Neuronal stem cell (in vitro differentiated cells): ENCODE measurements at regions not wholly inside any gene's neighbourhood (a gene's known extent, or its start where the extent isn't known, plus 50 kb on each side); places are given as distances from the start of the nearest gene placed in this dataset.

Source experiments
- DNase-seq: peaks from one replicate; pipeline ENCODE4 v3.0.0-alpha.2; 2013; ENCODE audit warnings: low spot score
- H2AFZ ChIP-seq: one replicate; pipeline ENCODE4 v1.6.1; 2013; ENCODE audit warnings: mild to moderate bottlenecking, low read length, inconsistent platforms
- H2AK5ac ChIP-seq: 2 replicates; pipeline ENCODE4 v1.6.1; 2013; ENCODE audit warnings: low read depth, mild to moderate bottlenecking, inconsistent platforms, low read length, moderate library complexity, mixed read lengths
- H2BK120ac ChIP-seq: 2 replicates; pipeline ENCODE4 v1.6.1; 2013; ENCODE audit warnings: low read depth, mild to moderate bottlenecking, inconsistent platforms, low read length, moderate library complexity, mixed read lengths
- H2BK12ac ChIP-seq: one replicate; pipeline ENCODE4 v1.6.1; 2013; ENCODE audit warnings: low read length, inconsistent platforms
- H2BK15ac ChIP-seq: 2 replicates; pipeline ENCODE4 v1.6.1; 2013; ENCODE audit warnings: mild to moderate bottlenecking, low read length, inconsistent platforms, mixed read lengths
- H2BK5ac ChIP-seq: one replicate; pipeline ENCODE4 v1.6.1; 2013; ENCODE audit warnings: inconsistent platforms, mild to moderate bottlenecking, low read length, moderate library complexity
- H3K14ac ChIP-seq: one replicate; pipeline ENCODE4 v1.6.1; 2013; ENCODE audit warnings: low read length, inconsistent platforms
- H3K18ac ChIP-seq: 2 replicates; pipeline ENCODE4 v1.6.1; 2013; ENCODE audit warnings: low read length, inconsistent platforms
- H3K23ac ChIP-seq: 2 replicates; pipeline ENCODE4 v1.6.1; 2013; ENCODE audit warnings: low read depth, mild to moderate bottlenecking, mixed read lengths, low read length, inconsistent platforms; ENCODE audit not compliant: poor library complexity
- H3K27ac ChIP-seq: replicated peaks from 3 replicates; pipeline ENCODE4 v1.5.1; 2013; ENCODE audit warnings: low read length, inconsistent platforms
- H3K27me3 ChIP-seq, 3 experiments: 2 replicates each; pipeline ENCODE4 v1.6.1; 2013; ENCODE audit warnings: low read length in 3 of 3, mild to moderate bottlenecking in 2 of 3, inconsistent platforms in 1 of 3, low read depth in 1 of 3, mixed read lengths in 1 of 3, moderate library complexity in 1 of 3; ENCODE audit not compliant: control insufficient read depth in 3 of 3, insufficient read depth in 3 of 3
- H3K36me3 ChIP-seq, 2 donors: replicated peaks in 1 of 2; 2 replicates each; pipeline ENCODE4 v1.6.1; 2013; ENCODE audit warnings: low read length in 2 of 2; ENCODE audit not compliant: control insufficient read depth in 2 of 2, insufficient read depth in 2 of 2
- H3K4ac ChIP-seq: 2 replicates; pipeline ENCODE4 v1.6.1; 2013; ENCODE audit warnings: inconsistent platforms, mild to moderate bottlenecking, low read length, moderate library complexity
- H3K4me1 ChIP-seq, 2 donors: 1 replicate in 1 of 2; 2 replicates in 1 of 2; pipeline ENCODE4 v1.6.1; 2013; ENCODE audit warnings: low read length in 2 of 2, low read depth in 1 of 2; ENCODE audit not compliant: control insufficient read depth in 2 of 2, insufficient read depth in 1 of 2
- H3K4me2 ChIP-seq: one replicate; pipeline ENCODE4 v1.6.1; 2013; ENCODE audit warnings: mild to moderate bottlenecking, low read length, inconsistent platforms; ENCODE audit not compliant: insufficient read depth, poor library complexity, severe bottlenecking
- H3K4me3 ChIP-seq, 2 donors: 2 replicates each; pipeline ENCODE4 v1.5.1; 2013; ENCODE audit warnings: low read length in 2 of 2, mild to moderate bottlenecking in 2 of 2, inconsistent platforms in 1 of 2, moderate library complexity in 1 of 2
- H3K79me1 ChIP-seq: one replicate; pipeline ENCODE4 v1.6.1; 2013; ENCODE audit warnings: low read depth, mild to moderate bottlenecking, inconsistent platforms, low read length, moderate library complexity
- H3K9ac ChIP-seq: one replicate; pipeline ENCODE4 v1.6.1; 2013; ENCODE audit warnings: mild to moderate bottlenecking, low read depth, low read length, inconsistent platforms; ENCODE audit not compliant: poor library complexity
- H3K9me3 ChIP-seq, 2 donors: replicated peaks in 1 of 2; 2 replicates each; pipeline versions ENCODE3 to v1.6.1; 2013; ENCODE audit warnings: low read length in 2 of 2, mild to moderate bottlenecking in 2 of 2, inconsistent platforms in 1 of 2, low read depth in 1 of 2, mixed read lengths in 1 of 2, moderate library complexity in 1 of 2; ENCODE audit not compliant: control insufficient read depth in 2 of 2, insufficient read depth in 1 of 2
- H4K8ac ChIP-seq: one replicate; pipeline ENCODE4 v1.6.1; 2013; ENCODE audit warnings: low read depth, mild to moderate bottlenecking, inconsistent platforms, low read length, moderate library complexity
- H4K91ac ChIP-seq: one replicate; pipeline ENCODE4 v1.6.1; 2013; ENCODE audit warnings: low read length, low read depth, mild to moderate bottlenecking, inconsistent platforms; ENCODE audit not compliant: poor library complexity
- WGBS, 2 donors: extraction: QIAGEN DNeasy Blood & Tissue Kit; methylation state at CpG; one replicate each; pipeline ENCODE4 v1.1.7; 2013; ENCODE audit warnings: missing lambda C conversion rate in 2 of 2, mixed read lengths in 1 of 2; ENCODE audit not compliant: insufficient read length in 2 of 2, insufficient replicate concordance in 1 of 2; ENCODE audit errors: extremely low coverage in 2 of 2; 5-methylcytosine and 5-hydroxymethylcytosine counted together

DNA sequence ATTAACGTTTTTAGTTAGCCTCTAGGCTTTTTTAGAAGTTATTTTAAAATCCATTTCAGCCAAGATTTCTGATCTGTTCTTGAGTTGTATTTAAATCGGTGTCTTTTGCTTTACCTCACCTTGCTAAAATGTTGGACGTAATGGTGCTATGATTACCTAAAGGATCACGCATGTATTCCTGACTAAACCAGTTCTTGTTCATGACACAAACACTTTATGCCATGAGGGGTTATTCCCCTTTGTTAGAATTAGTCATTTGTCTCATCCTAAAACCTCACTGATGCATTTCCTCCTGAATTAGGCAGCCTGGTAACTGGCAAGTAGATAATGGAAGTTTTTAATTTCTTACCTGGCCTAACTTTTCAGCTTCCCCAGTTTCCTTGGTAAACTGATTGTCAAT lies 185.4 kb upstream of the TANK start:
- Histone ChIP-seq H2AK5ac (no peak overlapping the region), H2BK120ac (no peak overlapping the region), H3K9ac (no peak overlapping the region), H3K4me1 (no peaks in the 10 kb centered on the region), H3K9me3 (no peaks in the 10 kb centered on the region), H3K36me3 (no peaks in the 10 kb centered on the region), H2BK5ac (no peak overlapping the region), H3K14ac (no peak overlapping the region), H2BK15ac (no peak overlapping the region), H3K23ac (no peak overlapping the region), H3K79me1 (no peaks in the 10 kb centered on the region), H3K27me3 (no peaks in the 10 kb centered on the region), H3K4me3 (no peak overlapping the region), H4K8ac (no peak overlapping the region), H4K91ac (no peak overlapping the region), H2AFZ (no peak overlapping the region), H3K4me2 (no peak overlapping the region), H3K27ac (no peak overlapping the region), H2BK12ac (no peak overlapping the region), H3K18ac (no peak overlapping the region), H3K4ac (no peak overlapping the region)
- WGBS, 2 donors, result no CpG with 5 or more reads among the region's 4 CpGs
- DNase-seq, result no peak

DNA sequence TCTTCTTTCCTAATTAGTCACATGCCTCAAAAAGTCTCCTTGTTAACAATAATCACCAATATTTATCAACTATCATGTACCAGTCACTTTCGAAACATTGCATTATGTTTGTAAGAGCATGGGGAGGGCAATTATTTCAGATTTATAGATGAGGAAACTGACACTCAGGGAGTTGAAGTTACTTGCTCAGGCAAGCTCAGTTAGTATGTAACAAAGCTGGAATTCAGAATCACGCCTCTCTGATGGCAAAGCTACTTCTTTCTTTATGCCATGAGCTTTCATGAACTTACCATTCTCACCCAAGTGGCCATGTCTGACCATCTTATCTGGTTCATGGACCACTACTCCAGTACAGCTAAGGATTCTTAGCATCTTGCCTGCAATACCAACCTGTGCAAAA lies 183.4 kb upstream of the TANK start:
- Histone ChIP-seq H3K9ac (no peak overlapping the region), H3K4ac (no peak overlapping the region), H3K4me2 (no peak overlapping the region), H2BK5ac (no peak overlapping the region), H3K27me3 (no peaks in the 10 kb centered on the region), H2AFZ (no peak overlapping the region), H3K4me3 (no peak overlapping the region), H4K91ac (no peak overlapping the region), H3K4me1 (no peaks in the 10 kb centered on the region), H4K8ac (no peak overlapping the region), H3K9me3 (peaks cover 0 to 2% of the 10 kb centered on the region in 2 donors), H2AK5ac (no peak overlapping the region), H3K23ac (no peak overlapping the region), H3K36me3 (peaks cover 0 to 1% of the 10 kb centered on the region in 2 donors), H2BK120ac (no peak overlapping the region), H2BK12ac (no peak overlapping the region), H3K18ac (no peak overlapping the region), H3K79me1 (no peaks in the 10 kb centered on the region), H3K14ac (no peak overlapping the region), H2BK15ac (no peak overlapping the region), H3K27ac (no peak overlapping the region)
- no CpG with 5 or more reads among the region's 2 CpGs for WGBS, 2 donors
- DNase-seq, result no peak

DNA sequence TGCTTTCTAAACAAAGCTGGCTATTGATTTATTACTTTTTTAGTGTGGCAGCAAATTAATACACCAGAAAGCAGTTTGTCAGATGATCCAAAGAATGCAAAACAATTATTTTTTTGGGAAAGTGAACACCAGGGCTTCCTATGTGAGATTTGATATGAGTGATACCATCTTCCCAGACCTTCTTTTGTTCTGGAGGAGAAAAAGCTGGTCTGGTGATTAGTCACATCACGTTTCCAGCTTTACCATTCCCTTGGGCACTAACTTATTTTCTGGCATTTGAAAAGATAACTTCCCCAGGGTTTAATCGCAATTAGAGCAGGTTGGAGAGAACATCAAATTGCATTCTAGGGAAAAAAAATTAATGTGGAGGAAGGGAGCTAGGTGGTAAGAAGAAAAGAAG lies 182.9 kb upstream of the TANK start:
- Histone ChIP-seq H3K4me2 (no peak overlapping the region), H3K18ac (no peak overlapping the region), H3K23ac (no peak overlapping the region), H2AK5ac (no peak overlapping the region), H3K4me1 (no peaks in the 10 kb centered on the region), H3K9ac (no peak overlapping the region), H2BK12ac (no peak overlapping the region), H2BK5ac (no peak overlapping the region), H3K14ac (no peak overlapping the region), H2BK120ac (no peak overlapping the region), H4K91ac (no peak overlapping the region), H2AFZ (no peak overlapping the region), H3K9me3 (peaks cover 0 to 2% of the 10 kb centered on the region in 2 donors), H3K27me3 (no peaks in the 10 kb centered on the region), H3K4ac (no peak overlapping the region), H3K27ac (no peak overlapping the region), H3K79me1 (no peaks in the 10 kb centered on the region), H2BK15ac (no peak overlapping the region), H3K4me3 (no peak overlapping the region), H3K36me3 (peaks cover 0 to 1% of the 10 kb centered on the region in 2 donors), H4K8ac (no peak overlapping the region)
- no CpG with 5 or more reads among the region's 2 CpGs for WGBS, 2 donors
- DNase-seq, result no peak

DNA sequence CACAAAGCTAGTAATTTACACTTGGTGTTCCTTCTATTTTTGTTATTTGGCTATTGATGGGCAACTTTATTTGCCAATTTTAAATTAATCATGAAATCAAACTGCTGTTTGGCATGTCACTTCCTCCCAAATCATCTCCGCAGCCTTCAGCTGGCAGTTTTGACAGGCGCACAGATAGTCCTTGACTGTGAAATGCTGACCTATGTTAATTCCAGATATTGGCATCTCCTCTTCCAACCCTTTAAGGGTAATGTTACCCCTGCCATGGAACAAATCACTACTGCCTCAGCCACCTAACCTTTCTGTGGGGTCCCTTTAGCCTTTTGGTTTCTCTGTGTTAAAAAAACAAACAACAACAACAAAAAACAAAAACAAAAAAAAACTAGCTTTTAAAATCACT lies 182.4 kb upstream of the TANK start:
- Histone ChIP-seq H3K4me2 (no peak overlapping the region), H2AFZ (no peak overlapping the region), H2BK5ac (no peak overlapping the region), H3K9me3 (peaks cover 0 to 2% of the 10 kb centered on the region in 2 donors), H3K79me1 (no peaks in the 10 kb centered on the region), H2BK15ac (no peak overlapping the region), H2BK120ac (no peak overlapping the region), H2AK5ac (no peak overlapping the region), H3K23ac (no peak overlapping the region), H3K4me3 (no peak overlapping the region), H2BK12ac (no peak overlapping the region), H3K4me1 (no peaks in the 10 kb centered on the region), H3K18ac (no peak overlapping the region), H3K36me3 (peaks cover 0 to 1% of the 10 kb centered on the region in 2 donors), H3K14ac (no peak overlapping the region), H3K9ac (no peak overlapping the region), H3K27ac (no peak overlapping the region), H3K27me3 (no peaks in the 10 kb centered on the region), H4K91ac (no peak overlapping the region), H3K4ac (no peak overlapping the region), H4K8ac (no peak overlapping the region)
- DNase-seq, result no peak
- WGBS, 2 donors, result no CpG with 5 or more reads among the region's 2 CpGs
